Stomach (tissue), 4 donors: ENCODE measurements at regions not wholly inside any gene's neighbourhood (a gene's known extent, or its start where the extent isn't known, plus 50 kb on each side); places are given as distances from the start of the nearest gene placed in this dataset.

Source experiments
- EP300 ChIP-seq: sonication (generic); formaldehyde crosslinking; IDR thresholded peaks from one replicate; pipeline ENCODE4 v1.6.1; 2017; ENCODE audit warnings: antibody characterized with exemption
- POLR2A ChIP-seq, 4 donors: fragments of 450-650 bp; IDR thresholded peaks; one replicate each; pipeline ENCODE4 v1.6.1; 2016; ENCODE audit warnings: antibody characterized with exemption in 4 of 4, control low read depth in 2 of 4, mild to moderate bottlenecking in 1 of 4, moderate library complexity in 1 of 4
- POLR2AphosphoS5 ChIP-seq, 3 donors: sonication (generic); formaldehyde crosslinking; IDR thresholded peaks; one replicate each; pipeline ENCODE4 v1.6.1; 2016; ENCODE audit warnings: antibody characterized with exemption in 3 of 3
- TF ChIP-seq, protein P1 (sequence below), 7 experiments: fragments of 450-650 bp in 4 of 7; fragments of 200-600 bp in 3 of 7; sonication (generic) in 3 of 7; IDR thresholded peaks; one replicate each; pipeline ENCODE4 v1.5.1; 2016 to 2019; ENCODE audit warnings: antibody characterized with exemption in 7 of 7, control low read depth in 2 of 7, mild to moderate bottlenecking in 1 of 7

DNA sequence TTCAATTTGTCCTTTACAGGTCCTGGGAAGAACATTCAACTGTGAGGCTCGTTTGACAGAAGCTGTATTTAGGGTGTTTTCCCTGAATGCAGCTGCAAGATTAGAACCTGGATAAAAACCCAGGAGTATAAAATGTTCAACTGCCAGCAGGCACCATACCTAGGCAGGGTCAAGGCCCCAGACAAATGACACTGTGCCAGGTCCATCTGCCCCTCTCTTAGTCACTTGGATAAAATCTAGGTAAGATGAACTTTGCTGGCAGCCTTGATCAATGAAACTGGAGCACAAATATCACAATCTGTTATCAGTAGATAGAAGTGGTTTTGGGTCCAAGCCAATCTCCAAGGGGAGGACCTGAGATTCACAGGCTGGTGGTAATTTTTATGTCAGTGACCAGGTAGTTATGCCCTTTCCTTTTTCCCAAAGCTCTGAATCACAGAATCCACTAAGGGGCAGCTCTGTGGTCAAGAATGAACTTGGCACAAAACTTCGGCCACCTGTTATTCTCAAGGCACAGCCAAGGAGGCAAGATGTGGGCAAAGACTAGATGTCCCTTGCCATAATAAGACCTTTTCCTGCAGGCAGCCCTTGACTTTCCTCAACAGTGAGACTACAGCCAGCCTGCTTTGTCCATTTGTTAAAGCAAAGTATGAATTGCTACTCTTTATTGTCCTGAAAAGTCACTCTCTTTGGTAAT, 501.0 kb downstream of the PPARGC1A start:
- TF ChIP-seq, protein P1, sequence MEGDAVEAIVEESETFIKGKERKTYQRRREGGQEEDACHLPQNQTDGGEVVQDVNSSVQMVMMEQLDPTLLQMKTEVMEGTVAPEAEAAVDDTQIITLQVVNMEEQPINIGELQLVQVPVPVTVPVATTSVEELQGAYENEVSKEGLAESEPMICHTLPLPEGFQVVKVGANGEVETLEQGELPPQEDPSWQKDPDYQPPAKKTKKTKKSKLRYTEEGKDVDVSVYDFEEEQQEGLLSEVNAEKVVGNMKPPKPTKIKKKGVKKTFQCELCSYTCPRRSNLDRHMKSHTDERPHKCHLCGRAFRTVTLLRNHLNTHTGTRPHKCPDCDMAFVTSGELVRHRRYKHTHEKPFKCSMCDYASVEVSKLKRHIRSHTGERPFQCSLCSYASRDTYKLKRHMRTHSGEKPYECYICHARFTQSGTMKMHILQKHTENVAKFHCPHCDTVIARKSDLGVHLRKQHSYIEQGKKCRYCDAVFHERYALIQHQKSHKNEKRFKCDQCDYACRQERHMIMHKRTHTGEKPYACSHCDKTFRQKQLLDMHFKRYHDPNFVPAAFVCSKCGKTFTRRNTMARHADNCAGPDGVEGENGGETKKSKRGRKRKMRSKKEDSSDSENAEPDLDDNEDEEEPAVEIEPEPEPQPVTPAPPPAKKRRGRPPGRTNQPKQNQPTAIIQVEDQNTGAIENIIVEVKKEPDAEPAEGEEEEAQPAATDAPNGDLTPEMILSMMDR (IDR thresholded peaks at IDR 0.05), result no peak
- TF ChIP-seq POLR2AphosphoS5 (IDR thresholded peaks at IDR 0.05) (no peak), EP300 (no peak), POLR2A (IDR thresholded peaks at IDR 0.05) (no peak)
